ENCODE measurements at regions not wholly inside any gene's neighbourhood (a gene's known extent, or its start where the extent isn't known, plus 50 kb on each side); places are given as distances from the start of the nearest gene placed in this dataset.

DNA sequence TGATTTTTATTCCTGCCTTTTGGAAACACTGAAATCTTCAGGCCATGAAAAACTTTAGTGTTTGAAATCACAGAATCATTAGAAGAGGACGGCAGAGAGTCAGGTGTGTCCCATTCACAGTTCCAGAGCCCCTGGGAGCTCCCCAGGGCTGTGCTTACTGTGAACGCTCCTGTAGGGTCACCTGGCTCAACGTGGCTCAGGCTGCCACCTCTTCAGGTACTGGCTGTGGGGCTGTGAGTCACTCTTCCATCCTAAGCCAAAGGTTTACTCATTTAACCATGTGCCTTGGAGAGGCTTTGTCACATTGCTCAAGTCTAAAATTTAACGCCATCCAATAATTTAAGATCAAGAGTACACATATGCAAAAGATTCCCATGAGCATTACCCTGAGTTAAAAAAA, 50.2 kb upstream of the FSTL4 start:
- no peak for DNase-seq (ENCODE audit: low read depth)
- peaks cover 7% of the 10 kb centered on the region for H3K4me1 ChIP-seq (ENCODE audit: control insufficient read depth, insufficient read depth, low read length)
- H3K9me3 ChIP-seq (ENCODE audit: control insufficient read depth, low read length) = no peaks in the 10 kb centered on the region
- H3K4me3 ChIP-seq (ENCODE audit: low read length) = no peak overlapping the region
- no peaks in the 10 kb centered on the region for H3K36me3 ChIP-seq (ENCODE audit: control insufficient read depth, insufficient read depth, low read length, severe bottlenecking)
- H3K27me3 ChIP-seq (replicated peaks; ENCODE audit: control insufficient read depth, insufficient read depth, low read length) = peaks cover 13% of the 10 kb centered on the region
- H3K9ac ChIP-seq (ENCODE audit: low read length) = no peak overlapping the region

Data from adipocyte (in vitro differentiated cells).